Neural crest cell (in vitro differentiated cells): ENCODE measurements at regions not wholly inside any gene's neighbourhood (a gene's known extent, or its start where the extent isn't known, plus 50 kb on each side); places are given as distances from the start of the nearest gene placed in this dataset.

Source experiments
- DNase-seq: peaks from one replicate; pipeline ENCODE4 v3.0.0; 2021; ENCODE audit warnings: low read depth, mixed read lengths, low spot score
- H3K27ac Mint-ChIP-seq: one replicate; pipeline ENCODE4 v1.8.0; 2021; ENCODE audit warnings: mild to moderate bottlenecking, mixed read lengths; ENCODE audit not compliant: unreplicated experiment
- H3K27me3 Mint-ChIP-seq: 2 replicates; pipeline ENCODE4 v1.8.0; 2021; ENCODE audit warnings: low read depth, mild to moderate bottlenecking, mixed read lengths
- H3K36me3 Mint-ChIP-seq: 2 replicates; pipeline ENCODE4 v1.8.0; 2021; ENCODE audit warnings: low read depth, mild to moderate bottlenecking, mixed read lengths
- H3K4me1 Mint-ChIP-seq: 2 replicates; pipeline ENCODE4 v1.8.0; 2021; ENCODE audit warnings: mixed read lengths
- H3K4me3 Mint-ChIP-seq: one replicate; pipeline ENCODE4 v1.8.0; 2021; ENCODE audit warnings: mild to moderate bottlenecking, mixed read lengths
- H3K9me3 Mint-ChIP-seq: 2 replicates; pipeline ENCODE4 v1.8.0; 2021; ENCODE audit warnings: mixed read lengths
- TF ChIP-seq, protein P1 (sequence below): fragments of 200-600 bp; sonication (generic); conservative IDR thresholded peaks from 2 replicates; pipeline ENCODE4 v1.5.0; 2021; ENCODE audit warnings: antibody characterized with exemption, mild to moderate bottlenecking

DNA sequence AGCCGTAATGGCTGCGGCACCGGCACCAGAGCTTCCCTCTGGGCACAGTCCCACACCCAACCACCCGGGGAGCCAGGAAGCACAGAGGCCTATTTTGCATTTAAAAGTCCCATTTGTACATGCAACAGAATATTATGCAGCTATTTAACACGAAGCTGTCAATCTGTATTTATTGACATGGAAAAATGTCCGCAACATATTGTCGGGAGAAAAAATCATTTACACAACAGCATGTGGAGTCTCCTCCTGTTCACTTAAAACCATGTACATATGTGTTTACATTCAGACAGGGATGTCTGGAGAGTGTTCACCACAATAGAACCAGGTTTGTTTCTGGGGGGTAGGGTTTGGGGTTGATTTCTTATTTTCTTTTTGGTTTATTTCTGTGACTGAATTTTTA lies 63.4 kb upstream of the GRIK3 start:
- Mint-ChIP-seq H3K27ac (no peak overlapping the region), H3K36me3 (no peaks in the 10 kb centered on the region), H3K4me3 (no peak overlapping the region), H3K4me1 (no peaks in the 10 kb centered on the region), H3K27me3 (peaks cover 22% of the 10 kb centered on the region), H3K9me3 (no peaks in the 10 kb centered on the region)
- TF ChIP-seq, protein P1, sequence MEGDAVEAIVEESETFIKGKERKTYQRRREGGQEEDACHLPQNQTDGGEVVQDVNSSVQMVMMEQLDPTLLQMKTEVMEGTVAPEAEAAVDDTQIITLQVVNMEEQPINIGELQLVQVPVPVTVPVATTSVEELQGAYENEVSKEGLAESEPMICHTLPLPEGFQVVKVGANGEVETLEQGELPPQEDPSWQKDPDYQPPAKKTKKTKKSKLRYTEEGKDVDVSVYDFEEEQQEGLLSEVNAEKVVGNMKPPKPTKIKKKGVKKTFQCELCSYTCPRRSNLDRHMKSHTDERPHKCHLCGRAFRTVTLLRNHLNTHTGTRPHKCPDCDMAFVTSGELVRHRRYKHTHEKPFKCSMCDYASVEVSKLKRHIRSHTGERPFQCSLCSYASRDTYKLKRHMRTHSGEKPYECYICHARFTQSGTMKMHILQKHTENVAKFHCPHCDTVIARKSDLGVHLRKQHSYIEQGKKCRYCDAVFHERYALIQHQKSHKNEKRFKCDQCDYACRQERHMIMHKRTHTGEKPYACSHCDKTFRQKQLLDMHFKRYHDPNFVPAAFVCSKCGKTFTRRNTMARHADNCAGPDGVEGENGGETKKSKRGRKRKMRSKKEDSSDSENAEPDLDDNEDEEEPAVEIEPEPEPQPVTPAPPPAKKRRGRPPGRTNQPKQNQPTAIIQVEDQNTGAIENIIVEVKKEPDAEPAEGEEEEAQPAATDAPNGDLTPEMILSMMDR = no peak
- no peak for DNase-seq

DNA sequence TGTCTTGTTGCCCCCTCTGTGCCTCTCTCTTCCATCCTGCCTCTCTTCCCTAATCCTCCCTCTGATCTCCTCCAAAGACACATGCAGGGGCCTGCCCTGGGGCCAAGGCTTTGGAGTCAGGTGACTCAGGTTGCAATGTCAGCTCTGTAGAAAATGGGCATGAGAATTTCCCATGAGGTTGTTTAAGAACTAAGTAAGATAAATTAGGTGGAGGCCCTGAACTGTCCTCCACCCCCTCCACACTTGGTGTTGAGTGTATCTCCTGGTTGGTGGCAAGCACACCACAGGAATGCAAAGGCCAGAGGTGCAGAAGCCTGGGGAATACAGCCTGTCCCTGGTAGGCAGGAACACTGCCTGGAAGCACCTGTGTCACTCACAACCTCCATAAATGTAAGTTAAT lies 63.9 kb upstream of the GRIK3 start:
- H3K4me1 Mint-ChIP-seq = no peaks in the 10 kb centered on the region
- TF ChIP-seq, protein P1 = no peak

DNA sequence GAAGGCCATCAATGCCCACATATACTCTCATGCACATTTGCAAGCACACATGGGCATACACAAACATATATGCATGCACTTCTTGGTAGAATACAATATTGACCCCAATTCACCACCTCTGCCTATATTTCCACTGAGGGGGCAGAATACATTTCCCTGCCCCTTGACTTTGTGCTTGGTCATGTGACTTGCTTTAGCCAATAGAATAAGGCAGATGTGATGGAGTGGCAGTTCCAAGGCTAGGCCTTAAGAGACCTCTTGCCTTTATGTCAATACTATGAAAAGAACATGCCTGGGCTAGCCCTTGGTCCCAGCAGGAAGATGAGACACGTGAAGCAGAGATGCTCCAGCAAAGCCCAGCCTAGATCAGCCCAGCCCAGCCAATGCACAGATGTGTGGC lies 66.0 kb upstream of the GRIK3 start:
- TF ChIP-seq, protein P1 = no peak
- Mint-ChIP-seq H3K27me3 (peaks cover 13% of the 10 kb centered on the region), H3K36me3 (no peaks in the 10 kb centered on the region), H3K9me3 (no peaks in the 10 kb centered on the region), H3K4me1 (no peaks in the 10 kb centered on the region), H3K27ac (no peak overlapping the region), H3K4me3 (no peak overlapping the region)
- DNase-seq = no peak

More for the DNA sequence above, 63.9 kb upstream of the GRIK3 start:
- Mint-ChIP-seq H3K27ac (no peak overlapping the region), H3K27me3 (peaks cover 17% of the 10 kb centered on the region), H3K36me3 (no peaks in the 10 kb centered on the region), H3K9me3 (no peaks in the 10 kb centered on the region), H3K4me3 (no peak overlapping the region)
- DNase-seq = no peak

DNA sequence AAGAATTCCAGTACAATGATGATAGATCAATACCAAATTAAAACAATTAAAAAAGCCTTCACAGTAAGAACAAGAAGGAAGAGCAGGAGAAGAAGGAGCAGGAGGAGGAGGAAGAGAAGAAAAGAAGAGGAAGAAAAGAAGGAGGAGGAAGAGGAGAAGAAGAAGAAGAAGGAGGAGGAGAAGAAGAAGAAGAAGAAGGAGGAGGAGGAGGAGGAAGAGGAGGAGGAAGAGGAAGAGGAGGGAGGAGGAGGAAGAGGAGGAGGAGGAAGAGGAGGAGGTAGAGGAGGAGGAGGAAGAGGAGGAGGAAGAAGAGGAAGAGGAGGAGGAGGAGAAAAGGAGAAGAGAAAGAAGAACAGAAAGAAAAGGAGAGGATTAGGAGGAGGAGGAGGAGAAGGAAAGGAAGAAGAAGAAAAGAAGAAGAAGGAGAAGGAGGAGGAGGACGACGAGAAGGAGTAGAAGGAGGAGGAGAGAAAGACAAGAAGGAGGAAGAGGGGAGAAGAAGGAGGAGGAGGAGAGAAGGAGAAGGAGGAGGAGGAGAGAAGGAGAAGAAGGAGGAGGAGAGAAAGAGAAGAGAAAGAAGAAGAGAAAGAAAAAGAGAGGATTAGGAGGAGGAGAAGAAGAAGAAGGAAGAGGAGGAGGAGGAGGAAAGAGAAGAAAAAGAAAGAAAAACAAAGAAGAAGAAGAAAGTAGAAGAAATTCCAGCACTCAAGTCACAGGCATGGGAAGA lies 68.5 kb upstream of the GRIK3 start:
- Mint-ChIP-seq H3K36me3 (no peaks in the 10 kb centered on the region), H3K4me3 (no peak overlapping the region), H3K27ac (no peak overlapping the region), H3K27me3 (peaks cover 17% of the 10 kb centered on the region), H3K9me3 (no peaks in the 10 kb centered on the region), H3K4me1 (no peaks in the 10 kb centered on the region)
- TF ChIP-seq, protein P1 = no peak
- DNase-seq = no peak

DNA sequence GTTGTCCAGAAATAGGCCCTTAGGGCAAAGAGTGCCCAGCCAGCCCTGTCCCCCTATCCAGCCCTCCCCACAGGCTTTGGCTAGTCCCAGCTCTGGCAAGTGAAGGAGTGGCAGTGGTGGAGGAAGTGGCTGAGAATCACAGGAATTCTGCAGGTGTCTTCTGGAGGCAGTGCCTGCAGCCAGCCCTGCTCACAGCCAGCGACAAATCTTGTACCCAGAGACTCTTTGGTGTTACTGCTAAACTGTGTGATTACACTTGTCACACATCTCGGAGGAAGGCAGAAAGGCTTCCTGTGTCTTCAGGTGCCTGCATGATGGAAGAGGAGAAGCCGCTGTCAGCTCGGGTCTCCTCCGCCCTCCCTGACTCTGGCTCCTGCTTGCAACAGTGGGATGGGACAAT lies 71.6 kb upstream of the GRIK3 start:
- no peak for DNase-seq
- Mint-ChIP-seq H3K4me1 (peaks cover 3% of the 10 kb centered on the region), H3K27ac (no peak overlapping the region), H3K9me3 (no peaks in the 10 kb centered on the region), H3K36me3 (no peaks in the 10 kb centered on the region), H3K27me3 (peaks cover 17% of the 10 kb centered on the region), H3K4me3 (no peak overlapping the region)
- TF ChIP-seq, protein P1 = no peak
